ENCODE measurements at regions not wholly inside any gene's neighbourhood (a gene's known extent, or its start where the extent isn't known, plus 50 kb on each side); places are given as distances from the start of the nearest gene placed in this dataset.
"Not testable (repeated sequence)": the region's sequence is repeated elsewhere in the genome, so short reads cannot be mapped to it uniquely, and the experiment has no call there.

GRCh38 chr9:63979741-63980140 lies 1305.3 kb downstream of the FOXD4L5 start:
- DNase-seq; H3K36me3 Mint-ChIP-seq (ENCODE audit: insufficient read depth); H3K9me3 Mint-ChIP-seq; H3K27ac Mint-ChIP-seq; H3K27me3 Mint-ChIP-seq; ATAC-seq (replicated peaks); H3K4me1 Mint-ChIP-seq (ENCODE audit: low read depth in 2 of 2); H3K4me3 Mint-ChIP-seq: not testable (repeated sequence)

Measured in effector memory CD8-positive, alpha-beta T cell (primary cell).